GM10266 (cell line): ENCODE measurements at regions not wholly inside any gene's neighbourhood (a gene's known extent, or its start where the extent isn't known, plus 50 kb on each side); places are given as distances from the start of the nearest gene placed in this dataset.

ENCODE experiments used
- DNase-seq: peaks from one replicate; pipeline ENCODE4 v3.0.0; 2012; ENCODE audit errors: extremely low spot score
- CTCF ChIP-seq: IDR thresholded peaks from 2 replicates; pipeline ENCODE4 v1.5.1; 2012; ENCODE audit warnings: mild to moderate bottlenecking, low read depth; ENCODE audit not compliant: control insufficient read depth, insufficient read depth; ENCODE audit errors: missing control alignments

GRCh38 chr1:78281580-78281979 is 209.2 kb upstream of the PTGFR start:
- no peak for TF ChIP-seq CTCF
- no peak for DNase-seq

- TF ChIP-seq CTCF = no peak
Measured at GRCh38 chr1:78283691-78284090, 207.1 kb upstream of the PTGFR start.

DNA sequence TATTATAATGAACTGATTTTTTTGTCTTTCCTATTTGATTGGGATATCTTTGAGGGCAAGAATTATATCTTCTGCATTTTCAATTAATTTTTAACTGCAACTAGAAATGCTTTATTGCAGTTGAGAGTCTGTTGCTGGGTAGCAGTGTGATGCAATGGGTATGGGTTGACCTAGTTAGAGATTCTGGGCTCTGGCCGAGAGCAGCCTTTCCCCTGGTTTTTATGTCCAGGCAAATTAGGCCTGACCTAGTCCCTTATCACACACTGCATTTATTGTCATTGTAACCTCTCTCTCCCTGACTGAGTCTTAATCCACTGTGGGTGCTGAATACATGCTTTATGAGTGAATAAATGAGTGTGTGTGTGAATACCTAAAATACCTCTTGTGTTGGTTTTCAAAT is 206.4 kb upstream of the PTGFR start:
- DNase-seq = no peak
- no peak for TF ChIP-seq CTCF

More at GRCh38 chr1:78283691-78284090, 207.1 kb upstream of the PTGFR start:
- no peak for DNase-seq

DNA sequence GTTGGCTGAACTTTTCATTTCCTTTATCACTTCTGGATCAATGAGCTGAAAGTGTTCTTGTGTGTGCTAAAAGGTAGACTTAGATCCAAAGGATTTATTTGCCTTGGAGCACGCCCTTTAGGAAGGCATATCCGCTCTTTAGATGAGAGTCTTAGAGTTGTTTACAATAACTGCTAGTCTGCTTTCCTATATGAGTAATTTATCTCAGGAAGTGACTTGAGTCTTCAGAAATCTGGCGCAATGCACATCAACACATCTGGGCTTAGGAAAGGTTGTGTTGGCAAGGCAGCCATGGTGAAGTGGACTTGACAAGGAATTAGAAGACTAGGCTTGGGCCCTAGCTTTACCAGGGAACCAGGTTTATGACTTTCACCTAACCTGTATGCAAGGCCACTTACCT is 204.1 kb upstream of the PTGFR start:
- no peak for TF ChIP-seq CTCF
- no peak for DNase-seq

DNA sequence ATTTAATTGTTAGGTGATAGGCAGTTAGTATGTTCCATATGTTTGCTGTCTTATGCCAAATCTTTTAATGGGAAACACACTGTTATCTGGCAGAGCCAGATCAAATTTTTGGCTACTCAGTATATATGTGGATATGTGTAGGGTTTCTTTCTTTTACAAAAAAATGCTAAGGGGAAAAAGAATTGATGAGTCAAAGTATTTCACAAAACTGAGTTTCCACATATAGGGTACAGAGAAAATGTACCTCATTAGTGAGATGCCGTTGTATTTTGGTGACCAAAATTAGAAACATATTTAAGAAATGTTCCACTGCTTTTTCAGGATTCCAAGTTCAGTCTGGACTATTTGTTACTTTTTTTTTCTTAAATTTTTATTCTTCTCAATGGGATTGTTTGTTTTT is 201.2 kb upstream of the PTGFR start:
- TF ChIP-seq CTCF = no peak
- DNase-seq = no peak

- DNase-seq = no peak
- no peak for TF ChIP-seq CTCF
Measured at GRCh38 chr1:78291418-78291817, 199.4 kb upstream of the PTGFR start.

- no peak for DNase-seq
- TF ChIP-seq CTCF = no peak
Measured at GRCh38 chr1:78291872-78292271, 198.9 kb upstream of the PTGFR start.
